ENCODE measurements at regions not wholly inside any gene's neighbourhood (a gene's known extent, or its start where the extent isn't known, plus 50 kb on each side); places are given as distances from the start of the nearest gene placed in this dataset.

- TF ChIP-seq CTCF (conservative IDR thresholded peaks at IDR 0.05; ENCODE audit: low read depth, low read length) (no peak), EZH2 (IDR thresholded peaks at IDR 0.05; ENCODE audit: borderline replicate concordance, low read depth, low read length, poor library complexity, severe bottlenecking) (no peak)
These were observed 250.0 kb upstream of the NFIA start for GRCh38 chr1:60832367-60832766.

Measured in A673 (cell line).